Glutamatergic neuron (in vitro differentiated cells): ENCODE measurements at regions not wholly inside any gene's neighbourhood (a gene's known extent, or its start where the extent isn't known, plus 50 kb on each side); places are given as distances from the start of the nearest gene placed in this dataset.

ENCODE experiments used
- DNase-seq: peaks from one replicate; pipeline ENCODE4 v3.0.0; 2022
- H3K27ac Mint-ChIP-seq: one replicate; pipeline ENCODE4 v1.8.0; 2020; ENCODE audit warnings: mild to moderate bottlenecking, mixed read lengths, inconsistent platforms; ENCODE audit not compliant: unreplicated experiment
- H3K27me3 Mint-ChIP-seq: one replicate; pipeline ENCODE4 v1.8.0; 2020; ENCODE audit warnings: mild to moderate bottlenecking, moderate library complexity, mixed read lengths, inconsistent platforms; ENCODE audit not compliant: unreplicated experiment
- H3K36me3 Mint-ChIP-seq: one replicate; pipeline ENCODE4 v1.8.0; 2020; ENCODE audit warnings: mild to moderate bottlenecking, mixed read lengths, inconsistent platforms; ENCODE audit not compliant: unreplicated experiment
- H3K4me1 Mint-ChIP-seq: one replicate; pipeline ENCODE4 v1.8.0; 2020; ENCODE audit warnings: mild to moderate bottlenecking, low read depth, mixed read lengths, inconsistent platforms; ENCODE audit not compliant: unreplicated experiment
- H3K4me3 Mint-ChIP-seq: one replicate; pipeline ENCODE4 v1.8.0; 2020; ENCODE audit warnings: mild to moderate bottlenecking, mixed read lengths, inconsistent platforms; ENCODE audit not compliant: unreplicated experiment
- H3K9me3 Mint-ChIP-seq: one replicate; pipeline ENCODE4 v1.8.0; 2020; ENCODE audit warnings: mild to moderate bottlenecking, moderate library complexity, mixed read lengths, inconsistent platforms; ENCODE audit not compliant: unreplicated experiment
- TF ChIP-seq, protein P1 (sequence below): fragments of 200-600 bp; sonication (generic); IDR thresholded peaks from one replicate; pipeline ENCODE4 v1.5.0; 2021; ENCODE audit not compliant: partially characterized antibody, unreplicated experiment

DNA sequence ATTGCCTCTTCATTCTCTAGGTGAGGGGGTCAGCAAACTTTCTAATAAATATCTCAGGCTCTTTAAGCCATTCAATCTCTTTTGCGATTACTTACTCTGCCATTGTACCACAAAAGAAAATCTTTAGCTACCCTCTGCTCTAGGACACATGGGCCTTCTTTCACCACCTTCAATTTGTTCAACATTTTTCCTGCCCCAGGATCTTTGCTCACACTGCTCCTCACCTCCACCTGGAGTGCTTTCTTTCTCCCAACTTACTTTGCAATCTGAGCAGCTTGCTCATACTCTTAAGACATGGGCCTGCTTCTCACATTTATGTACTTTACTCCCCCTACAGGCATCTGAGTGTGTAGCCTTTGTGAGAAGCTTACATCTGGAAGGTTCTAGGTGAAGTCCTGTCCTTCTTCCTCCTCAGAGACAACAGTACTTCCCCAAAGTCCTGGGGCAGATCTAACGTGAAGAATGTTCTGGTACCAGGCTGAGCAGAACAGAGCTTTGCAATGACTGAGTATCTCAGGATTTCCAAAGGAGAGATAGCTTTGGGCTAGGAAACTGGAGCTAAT is 55.0 kb upstream of the PRDM5 start:
- Mint-ChIP-seq H3K36me3 (no peaks in the 10 kb centered on the region), H3K27me3 (peaks cover 2% of the 10 kb centered on the region), H3K4me1 (no peaks in the 10 kb centered on the region), H3K4me3 (no peak overlapping the region), H3K27ac (no peak overlapping the region), H3K9me3 (no peaks in the 10 kb centered on the region)
- TF ChIP-seq, protein P1, sequence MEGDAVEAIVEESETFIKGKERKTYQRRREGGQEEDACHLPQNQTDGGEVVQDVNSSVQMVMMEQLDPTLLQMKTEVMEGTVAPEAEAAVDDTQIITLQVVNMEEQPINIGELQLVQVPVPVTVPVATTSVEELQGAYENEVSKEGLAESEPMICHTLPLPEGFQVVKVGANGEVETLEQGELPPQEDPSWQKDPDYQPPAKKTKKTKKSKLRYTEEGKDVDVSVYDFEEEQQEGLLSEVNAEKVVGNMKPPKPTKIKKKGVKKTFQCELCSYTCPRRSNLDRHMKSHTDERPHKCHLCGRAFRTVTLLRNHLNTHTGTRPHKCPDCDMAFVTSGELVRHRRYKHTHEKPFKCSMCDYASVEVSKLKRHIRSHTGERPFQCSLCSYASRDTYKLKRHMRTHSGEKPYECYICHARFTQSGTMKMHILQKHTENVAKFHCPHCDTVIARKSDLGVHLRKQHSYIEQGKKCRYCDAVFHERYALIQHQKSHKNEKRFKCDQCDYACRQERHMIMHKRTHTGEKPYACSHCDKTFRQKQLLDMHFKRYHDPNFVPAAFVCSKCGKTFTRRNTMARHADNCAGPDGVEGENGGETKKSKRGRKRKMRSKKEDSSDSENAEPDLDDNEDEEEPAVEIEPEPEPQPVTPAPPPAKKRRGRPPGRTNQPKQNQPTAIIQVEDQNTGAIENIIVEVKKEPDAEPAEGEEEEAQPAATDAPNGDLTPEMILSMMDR: peak; percentile 40
- DNase-seq: no peak

DNA sequence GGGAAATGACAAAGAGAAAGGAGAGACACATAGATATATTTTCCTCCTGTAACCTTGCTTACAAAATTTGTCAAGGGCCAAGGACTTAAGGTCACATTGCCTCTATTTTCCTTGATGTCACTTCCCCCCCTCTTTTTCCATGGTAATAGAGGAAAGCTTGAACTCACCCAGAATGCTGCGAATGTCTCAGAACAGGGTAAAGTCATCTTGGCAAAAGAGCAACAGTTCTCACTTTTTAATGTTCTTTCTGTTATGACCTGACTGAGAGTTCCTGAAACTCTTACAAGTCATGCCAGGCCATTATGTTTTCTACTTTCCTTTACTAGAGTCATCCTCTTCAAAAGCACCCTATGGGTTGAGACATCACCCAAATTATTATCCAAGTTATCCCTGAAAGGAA is 50.7 kb upstream of the PRDM5 start:
- no peaks in the 10 kb centered on the region for H3K36me3 Mint-ChIP-seq

More for the DNA sequence above, 50.7 kb upstream of the PRDM5 start:
- no peaks in the 10 kb centered on the region for H3K4me1 Mint-ChIP-seq
- DNase-seq: no peak
- H3K27ac Mint-ChIP-seq: no peak overlapping the region
- H3K9me3 Mint-ChIP-seq: no peaks in the 10 kb centered on the region
- H3K27me3 Mint-ChIP-seq: no peaks in the 10 kb centered on the region
- TF ChIP-seq, protein P1: no peak
- H3K4me3 Mint-ChIP-seq: no peak overlapping the region
